ENCODE measurements at regions not wholly inside any gene's neighbourhood (a gene's known extent, or its start where the extent isn't known, plus 50 kb on each side); places are given as distances from the start of the nearest gene placed in this dataset.
A peak's percentile ranks its signal among the peaks of the same experiment; 100 is the strongest.
"Not testable (repeated sequence)": the region's sequence is repeated elsewhere in the genome, so short reads cannot be mapped to it uniquely, and the experiment has no call there.

DNA sequence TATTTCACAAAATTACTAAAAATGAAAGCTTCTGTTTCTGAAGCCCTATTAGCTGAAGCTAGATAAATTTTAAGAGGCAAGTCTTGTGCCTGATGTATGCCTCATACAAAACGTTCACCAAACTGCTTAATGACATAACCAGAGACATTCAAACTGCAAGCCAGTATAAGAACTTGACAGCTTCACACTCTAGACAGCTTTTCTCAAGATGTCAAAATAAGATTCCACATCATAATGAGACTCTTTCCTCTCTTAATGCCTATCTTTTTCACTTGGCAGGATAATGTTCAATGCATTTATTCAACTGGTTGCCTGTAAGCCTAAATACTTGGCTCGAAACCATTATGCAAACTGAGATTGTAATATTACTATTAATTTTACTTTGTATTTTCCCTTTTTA lies 424.0 kb downstream of the LTN1 start:
- intact Hi-C loops (cut with micrococcal nuclease; ENCODE audit: unreplicated experiment) = no loop called here
- Mint-ChIP-seq H3K9me3 (ENCODE audit: low read depth, unreplicated experiment) (no peaks in the 10 kb centered on the region), H3K36me3 (ENCODE audit: insufficient read depth, unreplicated experiment) (no peaks in the 10 kb centered on the region), H3K4me1 (ENCODE audit: low read depth, unreplicated experiment) (no peaks in the 10 kb centered on the region), H3K27ac (ENCODE audit: unreplicated experiment) (no peak overlapping the region), H3K4me3 (ENCODE audit: low read depth, unreplicated experiment) (no peak overlapping the region), H3K27me3 (ENCODE audit: unreplicated experiment) (no peaks in the 10 kb centered on the region)
- BruUV-seq (replicated peaks) = no TSS peak
- no peak for DNase-seq
- TF ChIP-seq, protein P1, sequence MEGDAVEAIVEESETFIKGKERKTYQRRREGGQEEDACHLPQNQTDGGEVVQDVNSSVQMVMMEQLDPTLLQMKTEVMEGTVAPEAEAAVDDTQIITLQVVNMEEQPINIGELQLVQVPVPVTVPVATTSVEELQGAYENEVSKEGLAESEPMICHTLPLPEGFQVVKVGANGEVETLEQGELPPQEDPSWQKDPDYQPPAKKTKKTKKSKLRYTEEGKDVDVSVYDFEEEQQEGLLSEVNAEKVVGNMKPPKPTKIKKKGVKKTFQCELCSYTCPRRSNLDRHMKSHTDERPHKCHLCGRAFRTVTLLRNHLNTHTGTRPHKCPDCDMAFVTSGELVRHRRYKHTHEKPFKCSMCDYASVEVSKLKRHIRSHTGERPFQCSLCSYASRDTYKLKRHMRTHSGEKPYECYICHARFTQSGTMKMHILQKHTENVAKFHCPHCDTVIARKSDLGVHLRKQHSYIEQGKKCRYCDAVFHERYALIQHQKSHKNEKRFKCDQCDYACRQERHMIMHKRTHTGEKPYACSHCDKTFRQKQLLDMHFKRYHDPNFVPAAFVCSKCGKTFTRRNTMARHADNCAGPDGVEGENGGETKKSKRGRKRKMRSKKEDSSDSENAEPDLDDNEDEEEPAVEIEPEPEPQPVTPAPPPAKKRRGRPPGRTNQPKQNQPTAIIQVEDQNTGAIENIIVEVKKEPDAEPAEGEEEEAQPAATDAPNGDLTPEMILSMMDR (IDR thresholded peaks at IDR 0.05; ENCODE audit: unreplicated experiment) = no peak
- CTCF ChIA-PET = no interaction called here

DNA sequence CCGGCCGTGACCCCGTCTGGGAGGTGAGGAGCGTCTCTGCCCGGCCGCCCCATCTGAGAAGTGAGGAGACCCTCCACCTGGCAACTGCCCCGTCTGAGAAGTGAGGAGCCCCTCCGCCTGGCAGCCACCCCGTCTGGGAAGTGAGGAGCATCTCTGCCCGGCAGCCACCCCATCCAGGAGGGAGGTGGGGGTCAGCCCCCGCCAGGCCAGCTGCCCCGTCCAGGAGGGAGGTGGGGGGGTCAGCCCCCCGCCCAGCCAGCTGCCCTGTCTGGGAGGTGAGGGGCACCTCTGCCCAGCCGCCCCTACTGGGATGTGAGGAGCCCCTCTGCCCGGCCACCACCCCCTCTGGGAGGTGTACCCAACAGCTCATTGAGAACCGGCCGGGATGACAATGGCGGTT lies 428.7 kb downstream of the LTN1 start:
- H3K27me3 Mint-ChIP-seq (ENCODE audit: unreplicated experiment); H3K9me3 Mint-ChIP-seq (ENCODE audit: low read depth, unreplicated experiment); H3K36me3 Mint-ChIP-seq (ENCODE audit: insufficient read depth, unreplicated experiment); H3K4me3 Mint-ChIP-seq (ENCODE audit: low read depth, unreplicated experiment); DNase-seq; intact Hi-C loops (cut with micrococcal nuclease; ENCODE audit: unreplicated experiment); H3K27ac Mint-ChIP-seq (ENCODE audit: unreplicated experiment); BruUV-seq (replicated peaks); H3K4me1 Mint-ChIP-seq (ENCODE audit: low read depth, unreplicated experiment); CTCF ChIA-PET: not testable (repeated sequence)

DNA sequence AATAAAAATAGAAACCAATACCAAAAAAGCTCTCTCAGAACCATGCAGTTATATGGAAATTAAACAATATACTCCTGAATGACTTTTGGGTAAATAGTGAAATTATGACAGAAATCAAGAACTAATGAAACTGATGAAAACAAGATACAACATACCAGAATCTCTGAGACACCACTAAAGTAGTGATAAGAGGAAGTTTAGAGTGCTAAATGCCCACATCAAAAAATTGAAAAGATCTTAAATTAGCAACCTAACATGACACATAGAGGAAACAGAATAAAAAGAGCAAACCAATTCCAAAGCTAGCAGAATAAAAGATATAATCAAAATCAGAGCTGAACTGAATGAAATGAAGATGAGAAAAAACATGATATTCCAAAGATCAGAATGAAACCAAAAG lies 430.9 kb downstream of the LTN1 start:
- no TSS peak for BruUV-seq (replicated peaks)
- DNase-seq = no peak
- Mint-ChIP-seq H3K27me3 (ENCODE audit: unreplicated experiment) (no peaks in the 10 kb centered on the region), H3K4me1 (ENCODE audit: low read depth, unreplicated experiment) (no peaks in the 10 kb centered on the region), H3K4me3 (ENCODE audit: low read depth, unreplicated experiment) (no peak overlapping the region), H3K27ac (ENCODE audit: unreplicated experiment) (no peak overlapping the region), H3K9me3 (ENCODE audit: low read depth, unreplicated experiment) (peaks cover 4% of the 10 kb centered on the region), H3K36me3 (ENCODE audit: insufficient read depth, unreplicated experiment) (no peaks in the 10 kb centered on the region)
- TF ChIP-seq, protein P1 (IDR thresholded peaks at IDR 0.05; ENCODE audit: unreplicated experiment) = no peak
- intact Hi-C loops (cut with micrococcal nuclease; ENCODE audit: unreplicated experiment) = no loop called here
- CTCF ChIA-PET = no interaction called here

DNA sequence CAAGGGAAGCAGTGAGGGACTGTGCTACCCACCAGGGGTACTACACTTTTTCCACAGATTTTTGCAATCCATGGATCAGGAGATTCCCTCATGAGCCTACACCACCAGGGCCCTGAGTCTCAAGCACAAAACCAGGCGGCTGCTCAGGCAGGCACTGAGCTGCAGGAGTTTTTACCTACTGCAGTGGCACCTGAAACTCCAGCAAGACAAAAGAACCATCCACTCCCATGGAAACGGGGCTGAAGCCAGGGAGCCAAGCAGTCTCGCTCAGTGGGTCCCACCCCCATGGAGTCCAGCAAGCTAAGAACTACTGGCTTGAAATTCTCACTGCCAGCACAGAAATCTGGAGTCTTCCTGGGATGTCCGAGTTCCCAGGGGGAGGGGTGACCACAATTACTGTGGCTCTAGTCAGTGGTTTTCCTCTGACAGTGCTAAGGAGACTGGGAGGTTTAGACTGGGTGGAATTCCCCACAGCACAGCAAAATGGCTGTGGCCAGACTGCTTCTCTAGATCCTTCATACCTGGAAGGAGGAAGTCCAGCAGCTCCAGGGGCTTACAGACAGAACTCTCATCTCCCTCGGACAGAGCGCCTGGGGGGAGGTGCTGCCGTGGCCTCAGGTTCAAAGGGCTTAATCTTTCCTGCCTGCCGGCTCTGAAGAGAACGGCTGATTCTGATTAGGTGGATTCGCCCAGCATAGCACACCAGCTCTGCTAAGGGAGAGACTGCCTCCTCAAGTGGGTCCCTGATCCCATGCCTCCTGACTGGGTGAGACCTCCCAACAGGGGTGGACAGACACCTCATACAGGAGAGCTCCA lies 437.8 kb downstream of the LTN1 start:
- CTCF ChIA-PET = no interaction called here
- H3K27me3 Mint-ChIP-seq (ENCODE audit: unreplicated experiment) = no peaks in the 10 kb centered on the region
- BruUV-seq (replicated peaks) = no TSS peak
- H3K4me3 Mint-ChIP-seq (ENCODE audit: low read depth, unreplicated experiment) = no peak overlapping the region
- peaks cover 2% of the 10 kb centered on the region for H3K9me3 Mint-ChIP-seq (ENCODE audit: low read depth, unreplicated experiment)
- no peak overlapping the region for H3K27ac Mint-ChIP-seq (ENCODE audit: unreplicated experiment)
- intact Hi-C loops (cut with micrococcal nuclease; ENCODE audit: unreplicated experiment) = no loop called here
- peak; percentile 1 for DNase-seq
- H3K4me1 Mint-ChIP-seq (ENCODE audit: low read depth, unreplicated experiment) = no peaks in the 10 kb centered on the region
- TF ChIP-seq, protein P1 (IDR thresholded peaks at IDR 0.05; ENCODE audit: unreplicated experiment) = no peak
- H3K36me3 Mint-ChIP-seq (ENCODE audit: insufficient read depth, unreplicated experiment) = no peaks in the 10 kb centered on the region

DNA sequence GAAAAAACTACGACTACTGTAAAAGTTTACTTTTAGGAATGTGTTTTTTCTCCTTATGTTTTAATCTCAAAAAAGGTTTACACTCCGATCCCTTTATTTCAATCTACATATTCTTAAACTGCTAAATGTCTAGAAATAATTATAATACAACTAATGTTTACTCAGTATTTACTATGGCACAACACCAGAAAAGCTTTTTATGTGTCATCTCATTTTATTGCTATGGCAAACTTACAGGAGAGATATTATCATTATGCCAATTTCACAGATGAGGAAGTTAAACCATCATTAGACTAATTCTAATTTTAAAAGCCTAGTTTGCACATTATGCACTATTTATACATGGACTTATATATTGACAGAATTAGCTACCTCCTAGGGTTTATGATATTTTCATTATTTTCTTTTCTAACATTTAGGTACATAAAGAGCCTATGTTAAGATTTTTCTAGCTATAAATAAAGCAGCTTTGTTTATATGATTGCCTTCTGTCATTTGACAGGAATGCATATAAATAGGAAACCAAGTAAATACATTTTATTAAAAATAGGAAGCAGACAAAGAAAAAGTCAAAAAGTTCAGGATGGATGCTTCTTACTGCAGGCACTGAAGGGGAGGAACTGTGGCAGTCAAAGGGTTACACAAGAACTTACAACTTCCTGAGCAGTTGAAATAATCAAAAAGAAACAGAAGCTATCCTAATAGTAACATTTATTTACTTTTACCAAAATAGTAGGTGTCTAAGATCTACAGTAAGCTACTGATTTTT lies 442.4 kb downstream of the LTN1 start:
- Mint-ChIP-seq H3K9me3 (ENCODE audit: low read depth, unreplicated experiment) (no peaks in the 10 kb centered on the region), H3K36me3 (ENCODE audit: insufficient read depth, unreplicated experiment) (no peaks in the 10 kb centered on the region), H3K4me3 (ENCODE audit: low read depth, unreplicated experiment) (no peak overlapping the region), H3K4me1 (ENCODE audit: low read depth, unreplicated experiment) (no peaks in the 10 kb centered on the region), H3K27ac (ENCODE audit: unreplicated experiment) (no peak overlapping the region), H3K27me3 (ENCODE audit: unreplicated experiment) (no peaks in the 10 kb centered on the region)
- DNase-seq = no peak
- intact Hi-C loops (cut with micrococcal nuclease; ENCODE audit: unreplicated experiment) = no loop called here
- no TSS peak for BruUV-seq (replicated peaks)
- CTCF ChIA-PET = no interaction called here
- TF ChIP-seq, protein P1 (IDR thresholded peaks at IDR 0.05; ENCODE audit: unreplicated experiment) = no peak
